GM18858 (cell line): ENCODE measurements at regions not wholly inside any gene's neighbourhood (a gene's known extent, or its start where the extent isn't known, plus 50 kb on each side); places are given as distances from the start of the nearest gene placed in this dataset.

Experiments
- ATAC-seq: cut with Tn5 transposase; IDR thresholded peaks from one replicate; pipeline ENCODE4 v1.9.1; 2021; ENCODE audit not compliant: unreplicated experiment

DNA sequence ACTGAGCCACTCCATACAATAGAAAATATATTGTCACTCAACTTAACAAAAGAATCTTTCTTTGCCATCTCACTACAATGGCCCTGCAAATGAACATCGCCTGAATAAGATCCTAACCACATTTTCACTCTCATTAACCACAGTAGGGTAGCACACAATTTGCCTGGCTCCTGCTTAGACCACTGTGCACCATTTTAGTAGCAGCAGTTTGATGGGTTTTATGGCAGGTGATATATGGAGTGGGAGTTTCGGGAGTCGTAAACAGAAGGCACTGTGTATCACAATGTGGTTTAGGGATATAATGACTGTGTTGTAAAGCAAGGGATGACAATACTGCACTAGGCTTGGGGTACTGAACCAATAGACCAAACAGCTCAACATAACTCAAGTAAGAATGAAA is 617.4 kb downstream of the BCL11A start:
- no peak for ATAC-seq

DNA sequence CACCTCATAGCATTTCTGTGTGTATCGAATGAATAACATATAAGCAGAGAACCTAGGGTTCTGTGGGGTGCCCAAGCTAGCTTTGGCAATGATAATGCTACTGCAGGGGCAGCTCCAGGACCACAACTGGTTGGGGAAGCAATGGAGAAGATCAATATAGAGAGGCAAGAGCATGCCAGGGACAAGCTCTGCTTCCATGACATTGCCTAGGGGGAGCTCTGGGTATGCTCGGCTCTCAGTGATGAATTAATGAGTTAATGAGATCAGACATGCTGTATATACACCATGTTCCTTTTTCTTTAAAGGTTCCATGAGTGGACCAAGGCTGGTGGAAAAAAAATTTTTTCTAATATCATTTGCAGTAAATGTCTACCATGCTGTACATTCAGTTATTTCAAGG is 618.4 kb downstream of the BCL11A start:
- no peak for ATAC-seq

- ATAC-seq = no peak
Measured at GRCh38 chr2:59933948-59934347, 619.5 kb downstream of the BCL11A start.

- ATAC-seq = no peak
Measured at GRCh38 chr2:59932341-59932740, 621.1 kb downstream of the BCL11A start.

DNA sequence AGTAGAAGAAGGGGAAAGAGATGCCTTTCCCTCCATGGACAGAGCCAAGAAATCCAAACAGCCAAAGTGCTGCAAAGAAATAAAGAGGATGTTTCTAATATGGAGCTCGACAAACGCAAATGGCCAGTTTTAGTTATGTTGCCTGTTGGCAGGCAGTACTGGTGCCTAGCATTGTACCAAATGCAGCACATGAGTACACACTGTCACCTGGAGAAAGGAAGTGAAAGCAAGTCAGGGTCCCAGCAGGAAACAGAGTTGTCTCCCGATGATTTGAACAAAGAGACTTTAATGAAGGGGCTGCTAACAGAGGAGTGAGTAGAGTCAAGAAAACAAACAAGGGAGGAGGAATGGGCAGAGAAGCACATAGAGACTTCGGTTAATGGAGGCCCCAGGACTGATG is 623.0 kb downstream of the BCL11A start:
- no peak for ATAC-seq

DNA sequence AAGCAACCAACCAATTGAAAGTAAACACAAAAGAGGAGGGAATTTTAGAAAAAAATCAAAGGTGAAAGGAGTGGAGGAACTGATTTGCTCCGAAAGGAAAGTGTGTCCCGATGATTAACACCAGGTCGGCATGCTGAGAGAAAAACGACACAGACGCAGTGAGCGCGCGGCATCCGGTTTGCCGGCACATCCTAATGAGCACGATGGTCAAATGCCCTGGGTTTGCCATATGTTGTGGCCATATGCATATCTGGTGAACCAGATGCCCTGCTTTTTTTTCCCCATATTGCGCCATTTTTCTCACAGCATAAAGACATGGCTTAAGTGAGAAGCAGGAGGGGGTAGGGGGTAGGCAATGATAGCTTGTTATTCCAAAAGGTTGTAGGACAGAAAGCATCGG is 626.7 kb downstream of the BCL11A start:
- ATAC-seq = no peak

DNA sequence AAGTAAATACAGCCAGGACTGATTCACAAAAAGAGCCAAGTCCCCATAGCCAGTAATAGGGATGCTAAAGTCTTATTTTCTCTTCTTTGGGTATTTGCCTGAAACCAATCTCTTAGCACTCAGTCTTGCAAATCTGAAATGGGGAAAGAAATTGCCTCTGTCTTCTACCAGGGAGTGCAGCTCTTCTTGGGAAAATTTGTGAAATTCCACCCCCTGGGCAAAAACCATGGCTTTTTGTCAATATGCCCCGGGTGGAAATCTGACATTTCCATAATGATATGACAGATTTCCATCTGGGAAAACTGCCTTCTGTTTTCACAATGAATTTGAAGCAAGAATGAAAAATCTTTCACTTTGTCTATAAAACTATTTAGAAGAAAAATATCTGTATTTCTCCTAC is 628.1 kb downstream of the BCL11A start:
- ATAC-seq = no peak

GRCh38 chr2:59924346-59924745 is 629.1 kb downstream of the BCL11A start:
- no peak for ATAC-seq

DNA sequence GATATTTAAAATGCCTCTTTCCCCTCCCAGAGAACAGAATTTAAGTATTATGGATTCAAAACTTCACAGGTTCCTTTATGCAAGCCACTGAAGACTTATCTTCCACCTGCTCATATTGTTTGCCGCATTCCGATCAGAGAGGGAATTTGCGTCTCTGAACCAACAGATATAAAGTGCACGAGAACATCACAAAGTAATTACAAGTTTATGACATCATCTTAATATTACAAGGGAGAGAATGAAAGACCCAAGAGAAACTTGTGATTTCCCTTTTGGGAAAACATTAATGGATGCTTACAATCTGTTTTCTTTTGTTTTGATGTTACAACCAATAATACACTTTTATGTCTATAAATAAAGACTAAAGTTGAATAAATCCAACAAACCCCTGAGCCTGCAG is 631.0 kb downstream of the BCL11A start:
- no peak for ATAC-seq

DNA sequence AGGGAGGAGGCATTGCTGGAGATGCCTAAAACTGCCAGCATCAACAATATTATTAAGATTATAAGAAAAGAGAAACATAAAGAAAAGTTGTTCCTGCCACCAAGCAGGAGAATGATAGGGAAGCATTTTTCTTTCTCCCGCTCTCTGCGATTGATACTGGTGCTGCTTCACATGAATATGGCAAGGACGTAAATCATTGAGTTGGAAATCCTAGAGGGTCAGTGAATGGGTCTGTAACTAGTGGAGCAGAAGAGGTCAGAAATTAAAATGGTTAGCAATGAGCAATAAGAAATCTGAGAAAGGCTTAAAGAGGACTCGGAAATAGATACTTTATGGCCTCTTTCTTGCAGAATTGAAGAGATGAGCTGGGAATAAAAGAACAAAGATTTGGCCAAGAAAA is 631.7 kb downstream of the BCL11A start:
- no peak for ATAC-seq

- ATAC-seq = no peak
Measured at GRCh38 chr2:59920961-59921360, 632.5 kb downstream of the BCL11A start.

GRCh38 chr2:59920307-59920706 is 633.1 kb downstream of the BCL11A start:
- ATAC-seq = no peak

DNA sequence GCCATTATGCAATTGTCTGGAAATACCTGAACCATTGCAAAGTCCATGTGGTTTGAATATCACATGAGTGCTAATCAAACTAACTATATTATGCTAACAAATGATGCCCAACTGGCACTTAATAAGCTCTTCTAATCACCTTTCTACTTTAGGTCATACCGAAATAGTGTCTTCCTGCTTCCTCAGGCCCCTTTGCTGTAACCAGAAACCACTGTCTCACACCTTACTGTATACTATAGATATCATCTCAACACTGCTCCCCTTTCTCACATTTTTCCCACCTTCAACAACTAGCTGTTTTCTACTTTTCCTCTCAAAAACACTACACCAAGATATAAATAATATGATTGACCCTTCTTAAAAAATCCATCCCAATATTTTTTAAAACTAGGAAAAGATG is 633.9 kb downstream of the BCL11A start:
- ATAC-seq = no peak

- no peak for ATAC-seq
Measured at GRCh38 chr2:59912042-59912441, 641.4 kb downstream of the BCL11A start.

GRCh38 chr2:59910166-59910565 is 643.3 kb downstream of the BCL11A start:
- ATAC-seq = no peak

DNA sequence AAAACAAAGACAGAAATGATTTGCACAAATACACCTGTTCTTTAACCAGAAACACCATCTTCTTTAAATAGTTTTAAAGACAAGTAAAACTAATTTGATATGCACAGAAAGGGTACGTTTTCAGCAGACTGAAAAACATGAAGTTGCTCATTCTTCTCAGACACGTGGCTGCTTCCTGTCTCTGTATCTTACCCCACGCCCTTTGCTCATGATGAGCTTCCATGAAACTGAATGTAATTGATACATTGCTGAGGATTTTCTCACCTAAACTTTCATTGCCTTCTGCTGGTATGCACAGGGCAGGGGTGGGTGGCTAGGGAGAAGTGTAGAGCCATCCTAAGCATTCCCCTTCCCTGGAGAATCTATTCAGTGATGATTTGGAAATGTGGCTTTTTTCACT is 644.3 kb downstream of the BCL11A start:
- ATAC-seq = no peak

DNA sequence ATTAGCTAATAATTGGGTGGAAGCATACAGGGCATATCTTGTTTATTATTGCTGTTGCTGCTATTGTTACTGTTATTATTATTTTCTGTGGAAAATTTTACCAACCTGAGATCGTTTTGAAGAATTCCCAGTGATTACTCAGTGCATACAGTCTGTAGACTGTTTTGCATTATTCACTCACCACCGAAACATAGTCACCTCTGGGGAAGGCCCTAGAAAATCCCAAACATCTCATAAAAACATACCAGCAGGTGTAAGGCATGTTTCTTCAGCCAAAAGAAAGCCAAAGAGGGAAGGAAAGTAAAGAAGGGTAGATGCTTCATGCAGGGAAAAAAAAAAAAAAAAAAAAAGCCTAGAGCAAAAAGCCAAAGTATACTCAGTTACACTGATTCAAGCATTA is 647.7 kb downstream of the BCL11A start:
- ATAC-seq = no peak

DNA sequence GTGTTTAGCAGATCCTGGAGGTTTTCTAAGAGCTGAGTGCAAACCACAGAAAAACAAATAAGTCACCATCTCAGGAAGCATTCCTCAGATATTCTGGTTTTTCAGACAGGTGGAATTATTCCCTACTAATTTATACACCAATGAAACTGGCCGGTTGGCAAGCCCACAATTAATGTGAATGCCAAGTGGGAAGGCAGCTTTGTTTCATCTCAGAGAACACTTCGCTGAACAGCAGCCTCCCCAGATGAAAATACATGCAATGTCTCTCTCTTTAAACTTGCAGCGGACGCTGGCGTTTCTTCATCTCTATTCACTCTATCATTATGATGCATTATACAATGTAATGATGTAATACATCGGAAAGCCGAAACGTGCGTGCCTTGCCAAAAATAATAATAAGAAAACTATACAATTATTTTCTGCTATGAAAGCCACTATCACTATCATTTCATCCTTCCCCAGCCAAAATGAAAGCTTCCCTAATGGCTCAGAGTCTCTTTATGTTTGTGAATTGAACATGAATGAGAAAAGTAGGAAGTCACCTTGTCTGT is 649.4 kb downstream of the BCL11A start:
- ATAC-seq = no peak

DNA sequence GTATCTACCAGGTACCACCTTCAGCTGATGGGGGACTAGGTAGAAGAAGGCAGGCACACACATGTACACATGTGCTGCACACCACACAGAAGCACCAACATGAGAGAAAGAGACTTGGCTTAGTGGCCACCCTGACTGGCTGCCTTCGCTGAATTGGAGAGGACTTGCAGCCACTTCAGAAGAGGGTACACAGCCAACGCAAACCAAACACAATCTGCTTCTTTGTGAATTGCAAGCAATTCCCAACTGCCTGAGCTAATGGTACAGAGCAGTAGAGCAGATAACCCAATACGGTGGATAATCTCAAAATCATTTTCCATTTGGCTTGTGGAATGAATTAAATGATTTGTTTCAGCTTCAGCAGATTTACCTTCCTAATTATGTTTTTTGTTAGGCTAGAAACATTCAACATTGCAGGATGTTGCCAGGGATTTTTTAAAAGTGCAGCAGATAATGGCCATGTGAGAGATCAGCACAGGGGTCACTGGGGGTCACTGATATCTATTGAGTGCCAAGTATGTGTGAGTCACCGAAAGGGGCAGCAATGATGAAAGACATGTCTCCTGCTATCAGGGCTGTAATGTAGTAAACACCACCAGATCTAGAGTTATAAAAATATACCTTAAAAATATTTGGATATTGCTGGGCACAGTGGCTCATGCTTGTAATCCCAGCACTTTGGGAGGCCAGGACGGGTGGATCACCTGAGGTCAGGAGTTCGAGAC is 652.6 kb downstream of the BCL11A start:
- no peak for ATAC-seq

GRCh38 chr2:59899692-59900091 is 653.8 kb downstream of the BCL11A start:
- ATAC-seq = no peak

GRCh38 chr2:59896499-59897245 is 656.8 kb downstream of the BCL11A start:
- ATAC-seq = no peak

- no peak for ATAC-seq
Measured at GRCh38 chr2:59893612-59894011, 659.8 kb downstream of the BCL11A start.
